Heart right ventricle (tissue), 16 donors: ENCODE measurements at regions not wholly inside any gene's neighbourhood (a gene's known extent, or its start where the extent isn't known, plus 50 kb on each side); places are given as distances from the start of the nearest gene placed in this dataset.
"Not testable (repeated sequence)": the region's sequence is repeated elsewhere in the genome, so short reads cannot be mapped to it uniquely, and the experiment has no call there.

ENCODE experiments used
- ATAC-seq, 8 donors: fragments of 200-7000 bp; cut with Tn5 transposase; one replicate each; pipeline ENCODE4 v1.9.1; 2020; ENCODE audit warnings: mild to moderate bottlenecking in 8 of 8, moderate library complexity in 8 of 8, moderate number of reproducible peaks in 1 of 8
- DNase-seq, 2 donors: peaks; one replicate each; pipeline ENCODE4 v3.0.0-alpha.2; 2020
- H3K27ac ChIP-seq, 10 donors: fragments of 200-600 bp; sonication (generic) in 2 of 10; one replicate each; pipeline versions ENCODE4 v1.5.0 to v1.8.0; 2020 to 2022; ENCODE audit warnings: mild to moderate bottlenecking in 3 of 10
- H3K27me3 ChIP-seq, 7 donors: fragments of 200-600 bp; one replicate each; pipeline ENCODE4 v1.8.0; 2021 to 2022; ENCODE audit warnings: mild to moderate bottlenecking in 2 of 7
- H3K36me3 ChIP-seq, 9 donors: fragments of 200-600 bp; sonication (generic) in 1 of 9; one replicate each; pipeline versions ENCODE4 v1.5.0 to v1.8.0; 2020 to 2022; ENCODE audit warnings: mild to moderate bottlenecking in 2 of 9
- H3K4me1 ChIP-seq, 9 donors: fragments of 200-600 bp; sonication (generic) in 1 of 9; one replicate each; pipeline versions ENCODE4 v1.5.0 to v1.8.0; 2020 to 2022; ENCODE audit warnings: mild to moderate bottlenecking in 4 of 9
- H3K4me3 ChIP-seq, 10 donors: fragments of 200-600 bp; sonication (generic) in 2 of 10; one replicate each; pipeline versions ENCODE4 v1.5.0 to v1.8.0; 2020 to 2022; ENCODE audit warnings: mild to moderate bottlenecking in 7 of 10, moderate library complexity in 2 of 10
- H3K9me3 ChIP-seq, 11 donors: fragments of 200-600 bp in 10 of 11; sonication (generic) in 2 of 11; one replicate each; pipeline versions ENCODE4 v1.5.0 to v1.8.0; 2013 to 2022; ENCODE audit warnings: mild to moderate bottlenecking in 2 of 11, control low read depth in 1 of 11, moderate library complexity in 1 of 11
- CTCF ChIP-seq, 9 donors: fragments of 200-600 bp; sonication (generic) in 2 of 9; IDR thresholded peaks; one replicate each; pipeline versions ENCODE4 v1.5.0 to v1.8.0; 2021 to 2022; ENCODE audit warnings: antibody characterized with exemption in 9 of 9, mild to moderate bottlenecking in 5 of 9, moderate library complexity in 1 of 9
- WGBS, 2 donors: extraction: QIAGEN DNeasy Blood & Tissue Kit; methylation state at CpG; one replicate each; pipeline ENCODE4 v1.1.7; 2013; ENCODE audit warnings: inconsistent platforms in 1 of 2; 5-methylcytosine and 5-hydroxymethylcytosine counted together
- intact Hi-C, 10 donors: fragments of 100-400 bp; cut with DNase I; formaldehyde crosslinking; loops; one replicate each; pipeline versions ENCODE4 v1.11.1 to v1.14.2; 2022
- donor health status: Arrhythmogenic right ventricular cardiomyopathy.
- donor health status: ischemic (EF 13 %, LVEDD 7.1; RV severe dilation, severe dysfunction).
- donor health status: healthy with polysubstance abuse.
- donor health status: DM: no; HTN: yes; CAD: no.
- donor health status: DM: no; HTN: no; CAD: no.
- donor health status: ischemic (EF 25% LVEDD 6.9; RV normal size, moderate dysfunction).
- donor health status: ischemic (EF 25% LVEDD 5.7; RV mildly dilated, moderate dysfunction).
- donor health status: healthy.
- donor health status: DM: yes; HTN: yes; CAD: no.
- donor health status: Ischemic cardiomyopathy.
- donor health status: ischemic (EF 35%, LVEDD 5.7; RV mildly dilated, moderate dysfunction).
- donor health status: nonischemic (EF 11% LVEDD 7.7; RV severe dilation, severe dysfunction).
- donor health status: DM: yes; HTN: yes; CAD: no.
- donor health status: PGD.
- donor health status: ischemic (EF 29% LVEDD 5.4; RV normal size, mild dysfunction).
- donor health status: nonischemic (EF 23%, LVEDD 6.1; RV moderate dilation, normal function).

GRCh38 chr3:18556503-18557135 lies 131.5 kb upstream of the SATB1 start:
- peaks cover 0 to 5% (median 0%) of the 10 kb centered on the region in 9 donors for H3K4me1 ChIP-seq
- no peak for DNase-seq
- no peaks in the 10 kb centered on the region for H3K9me3 ChIP-seq
- peaks cover 0 to 2% (median 0%) of the 10 kb centered on the region in 7 donors for H3K27me3 ChIP-seq
- no peaks in the 10 kb centered on the region for H3K36me3 ChIP-seq
- ATAC-seq = no peak
- intact Hi-C loops = loop anchor here in 4 of 10 donors (5.0 to 10.0 kb wide), 5 partner anchors 198 to 476 kb away; no protein-coding TSS in a partner anchor
- H3K27ac ChIP-seq = no peak overlapping the region
- TF ChIP-seq CTCF (IDR thresholded peaks at IDR 0.05) = no peak
- WGBS, 2 donors = 67 to 73% methylated on average over 4 of the region's 4 CpGs
- no peak overlapping the region for H3K4me3 ChIP-seq

- no peaks in the 10 kb centered on the region for H3K27me3 ChIP-seq
- no peaks in the 10 kb centered on the region for H3K36me3 ChIP-seq
- DNase-seq = no peak
- H3K9me3 ChIP-seq = no peaks in the 10 kb centered on the region
- peaks cover 0 to 5% (median 0%) of the 10 kb centered on the region in 9 donors for H3K4me1 ChIP-seq
- H3K4me3 ChIP-seq = no peak overlapping the region
- no peak for TF ChIP-seq CTCF (IDR thresholded peaks at IDR 0.05)
- H3K27ac ChIP-seq = no peak overlapping the region
- intact Hi-C loops = loop anchor here in 4 of 10 donors (5.0 to 10.0 kb wide), 5 partner anchors 199 to 476 kb away; no protein-coding TSS in a partner anchor
- no peak for ATAC-seq
- 77 to 84% methylated on average over 3 of the region's 3 CpGs for WGBS, 2 donors
These were observed 130.9 kb upstream of the SATB1 start for GRCh38 chr3:18556001-18556408.

- H3K9me3 ChIP-seq, H3K27ac ChIP-seq, H3K4me3 ChIP-seq, H3K27me3 ChIP-seq, H3K4me1 ChIP-seq, ATAC-seq, DNase-seq, H3K36me3 ChIP-seq: not testable (repeated sequence)
- intact Hi-C loops = loop anchor here in 3 of 10 donors (10.0 kb wide), 3 partner anchors 202 to 432 kb away; no protein-coding TSS in a partner anchor
- whole genome bisulfite sequencing, 2 donors = 78 to 79% methylated on average over 9 of the region's 9 CpGs
These were observed 127.5 kb upstream of the SATB1 start for GRCh38 chr3:18552579-18553105.

- Histone ChIP-seq H3K4me1 (no peaks in the 10 kb centered on the region), H3K4me3 (no peak overlapping the region), H3K27me3 (no peaks in the 10 kb centered on the region), H3K36me3 (no peaks in the 10 kb centered on the region), H3K9me3 (no peaks in the 10 kb centered on the region), H3K27ac (no peak overlapping the region)
- DNase-seq (no peak), ATAC-seq (no peak)
- WGBS, 2 donors = 85 to 89% methylated on average over 2 of the region's 2 CpGs
- intact Hi-C loops = no loop called here
- TF ChIP-seq CTCF (IDR thresholded peaks at IDR 0.05) = no peak
These were observed 121.5 kb upstream of the SATB1 start for GRCh38 chr3:18546632-18547031.

GRCh38 chr3:18544146-18544545 lies 119.0 kb upstream of the SATB1 start:
- H3K4me1 ChIP-seq = no peaks in the 10 kb centered on the region
- no peaks in the 10 kb centered on the region for H3K27me3 ChIP-seq
- no peak for DNase-seq
- no peaks in the 10 kb centered on the region for H3K36me3 ChIP-seq
- intact Hi-C loops = loop anchor here in 1 of 10 donors (5.0 kb wide), 1 partner anchor 1753 kb away; no protein-coding TSS in a partner anchor
- no peak overlapping the region for H3K4me3 ChIP-seq
- WGBS, 2 donors = 68 to 69% methylated on average over 4 of the region's 4 CpGs
- no peak for ATAC-seq
- no peaks in the 10 kb centered on the region for H3K9me3 ChIP-seq
- H3K27ac ChIP-seq = no peak overlapping the region
- TF ChIP-seq CTCF (IDR thresholded peaks at IDR 0.05) = no peak
